ENCODE measurements at regions not wholly inside any gene's neighbourhood (a gene's known extent, or its start where the extent isn't known, plus 50 kb on each side); places are given as distances from the start of the nearest gene placed in this dataset.

DNA sequence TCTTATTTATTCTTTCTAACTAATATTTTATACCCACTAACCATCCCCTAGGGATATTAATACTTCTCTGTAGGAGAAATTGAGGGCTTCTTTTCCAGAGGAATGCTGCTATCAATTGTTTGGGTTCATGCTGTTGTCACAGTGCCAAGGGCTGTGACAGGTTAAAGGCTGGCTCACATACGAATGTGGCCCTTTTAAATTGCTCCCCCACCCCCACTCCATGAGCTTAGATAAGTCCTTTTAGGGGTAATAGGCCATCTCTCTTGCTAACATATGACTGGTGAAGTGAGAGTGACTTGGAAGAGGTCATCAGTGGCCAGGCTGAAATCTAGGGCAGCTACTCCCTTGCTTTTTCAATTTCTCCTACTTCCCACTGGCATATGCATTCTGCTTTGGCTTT lies 121.9 kb upstream of the DPH6 start:
- TF ChIP-seq CTCF (IDR thresholded peaks at IDR 0.05; ENCODE audit: low read depth, low read length, missing control alignments) = no peak
- in situ Hi-C loops (cut with HindIII; ENCODE audit: low sequenced_read_pairs) = no loop called here
- no peak overlapping the region for H3K4me3 ChIP-seq (ENCODE audit: low read depth, low read length)
- DNase-seq (ENCODE audit: low read depth) = no peak

- TF ChIP-seq CTCF (IDR thresholded peaks at IDR 0.05; ENCODE audit: low read depth, low read length, missing control alignments) = no peak
- DNase-seq (ENCODE audit: low read depth) = no peak
- H3K4me3 ChIP-seq (ENCODE audit: low read depth, low read length) = no peak overlapping the region
- in situ Hi-C loops (cut with HindIII; ENCODE audit: low sequenced_read_pairs) = no loop called here
Observed at GRCh38 chr15:35669021-35669420, 123.1 kb upstream of the DPH6 start.

- no peak overlapping the region for H3K4me3 ChIP-seq (ENCODE audit: low read depth, low read length)
- DNase-seq (ENCODE audit: low read depth) = no peak
- in situ Hi-C loops (cut with HindIII; ENCODE audit: low sequenced_read_pairs) = no loop called here
- TF ChIP-seq CTCF (IDR thresholded peaks at IDR 0.05; ENCODE audit: low read depth, low read length, missing control alignments) = no peak
Observed at GRCh38 chr15:35669432-35670045, 123.6 kb upstream of the DPH6 start.

- no peak for TF ChIP-seq CTCF (IDR thresholded peaks at IDR 0.05; ENCODE audit: low read depth, low read length, missing control alignments)
- in situ Hi-C loops (cut with HindIII; ENCODE audit: low sequenced_read_pairs) = no loop called here
- H3K4me3 ChIP-seq (ENCODE audit: low read depth, low read length) = no peak overlapping the region
- DNase-seq (ENCODE audit: low read depth) = no peak
Observed at GRCh38 chr15:35671197-35671596, 125.2 kb upstream of the DPH6 start.

DNA sequence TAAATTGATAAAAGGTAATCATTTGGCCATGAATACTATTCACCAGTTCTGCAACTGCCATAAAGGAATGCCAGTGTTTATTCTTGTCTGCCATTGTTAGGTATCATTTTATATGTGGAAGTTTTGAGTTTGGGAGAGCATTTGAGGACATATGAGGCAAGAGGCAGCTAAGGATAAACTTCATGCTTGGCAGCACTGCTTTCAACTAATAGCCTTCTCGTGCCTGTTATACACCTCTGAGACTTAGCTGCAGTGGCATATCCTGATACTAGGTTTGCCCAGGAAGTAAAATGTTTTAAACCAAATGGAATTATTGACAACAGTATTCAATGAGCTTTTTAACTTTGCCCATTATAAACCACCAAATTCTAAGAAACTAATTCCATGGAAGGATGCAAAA lies 126.0 kb upstream of the DPH6 start:
- TF ChIP-seq CTCF (IDR thresholded peaks at IDR 0.05; ENCODE audit: low read depth, low read length, missing control alignments) = no peak
- H3K4me3 ChIP-seq (ENCODE audit: low read depth, low read length) = no peak overlapping the region
- no peak for DNase-seq (ENCODE audit: low read depth)
- in situ Hi-C loops (cut with HindIII; ENCODE audit: low sequenced_read_pairs) = no loop called here

- no peak for TF ChIP-seq CTCF (IDR thresholded peaks at IDR 0.05; ENCODE audit: low read depth, low read length, missing control alignments)
- H3K4me3 ChIP-seq (ENCODE audit: low read depth, low read length) = no peak overlapping the region
- DNase-seq (ENCODE audit: low read depth) = no peak
- in situ Hi-C loops (cut with HindIII; ENCODE audit: low sequenced_read_pairs) = no loop called here
Observed at GRCh38 chr15:35673093-35673684, 127.2 kb upstream of the DPH6 start.
